K562 (cell line): ENCODE measurements at regions not wholly inside any gene's neighbourhood (a gene's known extent, or its start where the extent isn't known, plus 50 kb on each side); places are given as distances from the start of the nearest gene placed in this dataset.

ENCODE experiments used
- ATAC-seq: fragments of 200-7000 bp; cut with Tn5 transposase; 3 replicates; pipeline ENCODE4 v1.9.1; 2020; ENCODE audit warnings: moderate library complexity
- BruUV-seq: library from RNA; stranded (reverse); fragments of 400-500 nt; replicated peaks from 2 replicates; lab custom pipeline; 2021; lab: Mats Ljungman, UMichigan
- CTCF ChIA-PET: fragments of 300-600 bp; formaldehyde crosslinking; extraction: SDS; loops from one replicate; lab custom pipeline; 2021; ENCODE audit warnings: low intra/inter-chr PET ratio; lab: Yijun Ruan, JAX
- POLR2A ChIA-PET: fragments of 300-600, 350-650 bp; sonication (Branson Sonifier 250); formaldehyde crosslinking; extraction: SDS; loops from one replicate; lab custom pipeline; 2021; ENCODE audit warnings: antibody characterized with exemption, inconsistent platforms; lab: Yijun Ruan, JAX
- DNase-seq, 4 experiments: peaks; one replicate each; pipeline versions ENCODE4 v3.0.0 to v3.0.0-alpha.2; 2011 to 2018; ENCODE audit warnings: low spot score in 3 of 4, mixed read lengths in 3 of 4; ENCODE audit errors: extremely low read depth in 1 of 4
- FAIRE-seq: peaks from 2 replicates; lab custom pipeline; 2011; peaks lifted over from hg19 to GRCh38; lab: Jason Lieb, UNC
- H2AFZ ChIP-seq: 2 replicates; pipeline ENCODE4 v1.6.0; 2011; ENCODE audit warnings: low read depth, low read length, control low read depth, inconsistent platforms
- H3K27ac ChIP-seq: fragments of 200-600 bp; 3 replicates; pipeline ENCODE4 v1.8.0; 2011; ENCODE audit warnings: low read depth, mild to moderate bottlenecking, control low read depth, inconsistent platforms, low read length, moderate library complexity, mixed read lengths; ENCODE audit errors: extremely low read depth
- H3K27me3 ChIP-seq, 2 experiments: fragments of 300-600 bp in 1 of 2; 2 replicates in 1 of 2; 3 replicates in 1 of 2; pipeline versions ENCODE4 v1.6.0 to v1.8.0; 2011; ENCODE audit warnings: inconsistent platforms in 2 of 2, low read length in 2 of 2, mild to moderate bottlenecking in 1 of 2, mixed read lengths in 1 of 2, moderate library complexity in 1 of 2; ENCODE audit not compliant: control insufficient read depth in 2 of 2, insufficient read depth in 2 of 2
- H3K36me3 ChIP-seq: fragments of 300-600 bp; 3 replicates; pipeline ENCODE4 v1.8.0; 2011; ENCODE audit warnings: mild to moderate bottlenecking, low read length, inconsistent platforms; ENCODE audit not compliant: control insufficient read depth, insufficient read depth
- H3K4me1 ChIP-seq, 2 experiments: fragments of 200-600 bp in 1 of 2; replicated peaks in 1 of 2; 2 replicates in 1 of 2; 3 replicates in 1 of 2; pipeline versions ENCODE4 v1.5.1 to v1.8.0; 2011; ENCODE audit warnings: inconsistent platforms in 2 of 2, low read length in 2 of 2, mild to moderate bottlenecking in 1 of 2, mixed read lengths in 1 of 2, moderate library complexity in 1 of 2; ENCODE audit not compliant: control insufficient read depth in 2 of 2, insufficient read depth in 2 of 2
- H3K4me2 ChIP-seq: 2 replicates; pipeline ENCODE4 v1.6.1; 2011; ENCODE audit warnings: low read length, control low read depth, inconsistent platforms, mixed read lengths; ENCODE audit not compliant: insufficient read depth
- H3K4me3 ChIP-seq: fragments of 200-600 bp; sonication (generic), shearing (Covaris generic); 2 replicates; pipeline ENCODE4 v1.5.1; 2016; ENCODE audit warnings: control low read depth, inconsistent platforms
- H3K79me2 ChIP-seq: fragments of 200-600 bp; 3 replicates; pipeline ENCODE4 v1.8.0; 2011; ENCODE audit warnings: low read length, inconsistent platforms; ENCODE audit not compliant: control insufficient read depth, insufficient read depth
- H3K9ac ChIP-seq, 2 experiments: 2 replicates each; pipeline versions ENCODE4 v1.6.0 to v1.6.1; 2011; ENCODE audit warnings: low read depth in 2 of 2, low read length in 2 of 2, control low read depth in 1 of 2, inconsistent platforms in 1 of 2, mild to moderate bottlenecking in 1 of 2, mixed read lengths in 1 of 2; ENCODE audit not compliant: insufficient read depth in 1 of 2
- H3K9me1 ChIP-seq: one replicate; pipeline ENCODE4 v1.6.0; 2011; ENCODE audit warnings: inconsistent platforms, mild to moderate bottlenecking, low read length, moderate library complexity; ENCODE audit not compliant: control insufficient read depth, insufficient read depth
- H3K9me3 ChIP-seq: replicated peaks from 2 replicates; pipeline ENCODE4 v1.5.1; 2011; ENCODE audit warnings: low read depth, low read length, inconsistent platforms; ENCODE audit not compliant: control insufficient read depth, insufficient read depth
- H4K20me1 ChIP-seq: replicated peaks from 2 replicates; pipeline ENCODE4 v1.6.1; 2011; ENCODE audit warnings: low read length, inconsistent platforms, mixed read lengths; ENCODE audit not compliant: control insufficient read depth, insufficient read depth
- CCAR2 ChIP-seq: fragments of 200-400 bp; formaldehyde crosslinking; IDR thresholded peaks from 2 replicates; pipeline ENCODE4 v1.6.1; 2017; ENCODE audit warnings: mild to moderate bottlenecking, low read depth, low read length
- ELK1 ChIP-seq: sonication (generic); formaldehyde crosslinking; IDR thresholded peaks from 2 replicates; pipeline ENCODE4 v1.8.1; 2022; ENCODE audit warnings: missing genetic modification reagents
- FOXJ3 ChIP-seq: sonication (generic); formaldehyde crosslinking; IDR thresholded peaks from 2 replicates; pipeline ENCODE4 v1.4.0; 2020; ENCODE audit warnings: mild to moderate bottlenecking, missing genetic modification reagents
- HDAC8 ChIP-seq: fragments of 450-650 bp; IDR thresholded peaks from 2 replicates; pipeline ENCODE4 v1.6.1; 2016; ENCODE audit warnings: mild to moderate bottlenecking, missing genetic modification characterization, moderate library complexity, missing compliant biosample characterization
- ILF3 ChIP-seq: fragments of 450-650 bp; IDR thresholded peaks from 2 replicates; pipeline ENCODE4 v1.6.1; 2018; ENCODE audit warnings: antibody characterized with exemption, mild to moderate bottlenecking, moderate library complexity, borderline replicate concordance
- KAT8 ChIP-seq: fragments of 450-650 bp; IDR thresholded peaks from 2 replicates; pipeline ENCODE4 v1.6.1; 2016; ENCODE audit warnings: low read depth, mild to moderate bottlenecking
- KDM1A ChIP-seq, 2 experiments: fragments of 450-650 bp; IDR thresholded peaks; 2 replicates each; pipeline ENCODE4 v1.6.1; 2016; ENCODE audit warnings: mild to moderate bottlenecking in 2 of 2
- NELFE ChIP-seq: IDR thresholded peaks from 2 replicates; pipeline ENCODE4 v1.6.1; 2011; ENCODE audit warnings: mild to moderate bottlenecking; ENCODE audit not compliant: insufficient read depth, insufficient read length
- NFIC ChIP-seq: fragments of 450-650 bp; IDR thresholded peaks from 2 replicates; pipeline ENCODE4 v1.6.1; 2017; ENCODE audit warnings: mild to moderate bottlenecking, inconsistent platforms
- RFX7 ChIP-seq: fragments of 250-450 bp; sonication (Bioruptor Pico); IDR thresholded peaks from 2 replicates; pipeline ENCODE4 v1.5.1; 2021; ENCODE audit warnings: mild to moderate bottlenecking
- RHOXF2B ChIP-seq: fragments of 250-450 bp; sonication (Bioruptor Pico); conservative IDR thresholded peaks from 2 replicates; pipeline ENCODE4 v1.5.1; 2021
- SNAPC5 ChIP-seq: fragments of 250-450 bp; sonication (Bioruptor Pico); IDR thresholded peaks from 2 replicates; pipeline ENCODE4 v1.8.0; 2021; ENCODE audit warnings: moderate library complexity, mild to moderate bottlenecking, inconsistent platforms
- TEAD1 ChIP-seq, 2 experiments: fragments of 450-650 bp in 1 of 2; sonication (generic) in 1 of 2; formaldehyde crosslinking; IDR thresholded peaks; 2 replicates each; pipeline versions ENCODE4 v1.4.0 to v1.8.0; 2020 to 2022; ENCODE audit warnings: mild to moderate bottlenecking in 2 of 2, missing genetic modification reagents in 1 of 2
- ZBTB49 ChIP-seq: sonication (generic); formaldehyde crosslinking; IDR thresholded peaks from 2 replicates; pipeline ENCODE4 v1.8.0; 2022; ENCODE audit warnings: missing genetic modification reagents, mild to moderate bottlenecking, borderline replicate concordance
- WGBS: fragments of 100-300 bp; shearing (Covaris generic); methylation state at CpG from one replicate; pipeline ENCODE4 v1.1.6; 2016; ENCODE audit warnings: low coverage, mixed read lengths; ENCODE audit not compliant: insufficient coverage; ENCODE audit errors: missing lambda C conversion rate; 5-methylcytosine and 5-hydroxymethylcytosine counted together
- in situ Hi-C: fragments of 300-500 bp; cut with MboI; formaldehyde crosslinking; loops from 4 replicates; pipeline ENCODE4 v1.15.0; 2018; ENCODE audit warnings: inconsistent platforms, mixed read lengths
- intact Hi-C: fragments of 100-400 bp; cut with micrococcal nuclease; formaldehyde crosslinking; loops from 2 replicates; pipeline ENCODE4 v1.14.2; 2022

- DNase-seq (no peak), ATAC-seq (no peak), FAIRE-seq (no peak)
- 0% methylated on average over 3 of the region's 3 CpGs for WGBS
- ChIA-PET POLR2A (no interaction called here), CTCF (no interaction called here)
- no peaks in the 10 kb centered on the region for H3K4me1 ChIP-seq
- H3K9me1 ChIP-seq, result no peaks in the 10 kb centered on the region
- no peak overlapping the region for H3K27ac ChIP-seq
- no peaks in the 10 kb centered on the region for H3K36me3 ChIP-seq
- H4K20me1 ChIP-seq, result no peaks in the 10 kb centered on the region
- no peak for TF ChIP-seq NFIC
- no peak overlapping the region for H2AFZ ChIP-seq
- intact Hi-C loops (no loop called here), in situ Hi-C loops (no loop called here)
- BruUV-seq, result no TSS peak
- H3K79me2 ChIP-seq, result no peaks in the 10 kb centered on the region
- no peak overlapping the region for H3K4me2 ChIP-seq
- H3K27me3 ChIP-seq, result no peaks in the 10 kb centered on the region
- H3K9ac ChIP-seq, result no peak overlapping the region
- H3K9me3 ChIP-seq, result no peaks in the 10 kb centered on the region
- no peak overlapping the region for H3K4me3 ChIP-seq
Measured at GRCh38 chr3:105118905-105119304, 247.8 kb upstream of the ALCAM start.

- Histone ChIP-seq H4K20me1 (no peaks in the 10 kb centered on the region), H3K79me2 (no peaks in the 10 kb centered on the region), H3K9me3 (no peaks in the 10 kb centered on the region), H3K4me1 (no peaks in the 10 kb centered on the region), H3K9me1 (no peaks in the 10 kb centered on the region), H3K4me2 (no peak overlapping the region), H3K9ac (no peak overlapping the region), H3K4me3 (no peak overlapping the region), H3K27me3 (no peaks in the 10 kb centered on the region), H3K36me3 (no peaks in the 10 kb centered on the region), H3K27ac (no peak overlapping the region), H2AFZ (no peak overlapping the region)
- ChIA-PET CTCF (no interaction called here), POLR2A (no interaction called here)
- WGBS, result 0% methylated on average over 4 of the region's 4 CpGs
- no peak for DNase-seq
- FAIRE-seq, result no peak
- in situ Hi-C loops (no loop called here), intact Hi-C loops (no loop called here)
- TF ChIP-seq SNAPC5 (CRISPR knock-in tag) (no peak), ZBTB49 (CRISPR knock-in tag) (no peak), KDM1A (IDR thresholded peaks at IDR 0.05) (no peak), HDAC8 (tag) (no peak), TEAD1 (CRISPR knock-in tag; IDR thresholded peaks at IDR 0.05) (no peak), RFX7 (CRISPR knock-in tag) (no peak), NELFE (no peak), RHOXF2B (no peak), FOXJ3 (no peak), CCAR2 (no peak), KAT8 (no peak), ELK1 (CRISPR knock-in tag) (no peak), ILF3 (no peak)
- no peak for ATAC-seq
- BruUV-seq, result no TSS peak
Measured at GRCh38 chr3:105119801-105120340, 246.8 kb upstream of the ALCAM start.
